GM19023 (cell line): ENCODE measurements at regions not wholly inside any gene's neighbourhood (a gene's known extent, or its start where the extent isn't known, plus 50 kb on each side); places are given as distances from the start of the nearest gene placed in this dataset.

Experiments used
- ATAC-seq: cut with Tn5 transposase; IDR thresholded peaks from one replicate; pipeline ENCODE4 v1.9.1; 2021; ENCODE audit warnings: mild to moderate bottlenecking, moderate library complexity; ENCODE audit not compliant: unreplicated experiment

DNA sequence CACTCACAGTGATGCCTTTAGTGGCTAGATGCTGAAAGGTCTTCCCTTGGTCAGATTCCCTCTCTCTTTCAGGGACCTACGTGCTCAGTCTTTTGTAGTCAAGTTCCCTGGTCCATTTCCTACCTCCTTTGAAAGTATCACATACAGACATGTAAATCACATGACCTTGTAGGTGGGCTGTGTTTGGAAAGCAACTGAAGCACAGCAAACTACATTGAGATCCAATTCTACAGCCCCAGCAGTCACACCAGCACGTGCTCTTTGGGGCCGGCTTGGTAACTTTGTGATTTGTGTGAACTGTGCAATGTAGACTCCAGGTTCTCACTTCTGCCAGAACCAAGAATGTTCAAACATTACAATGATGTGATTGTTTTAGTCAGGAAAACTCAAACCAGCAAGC, 89.7 kb upstream of the PLPP4 start:
- ATAC-seq, result no peak

GRCh38 chr10:120368338-120368737, 88.7 kb upstream of the PLPP4 start:
- ATAC-seq, result no peak

GRCh38 chr10:120368927-120369326, 88.1 kb upstream of the PLPP4 start:
- no peak for ATAC-seq

GRCh38 chr10:120369856-120370276, 87.2 kb upstream of the PLPP4 start:
- ATAC-seq, result no peak

DNA sequence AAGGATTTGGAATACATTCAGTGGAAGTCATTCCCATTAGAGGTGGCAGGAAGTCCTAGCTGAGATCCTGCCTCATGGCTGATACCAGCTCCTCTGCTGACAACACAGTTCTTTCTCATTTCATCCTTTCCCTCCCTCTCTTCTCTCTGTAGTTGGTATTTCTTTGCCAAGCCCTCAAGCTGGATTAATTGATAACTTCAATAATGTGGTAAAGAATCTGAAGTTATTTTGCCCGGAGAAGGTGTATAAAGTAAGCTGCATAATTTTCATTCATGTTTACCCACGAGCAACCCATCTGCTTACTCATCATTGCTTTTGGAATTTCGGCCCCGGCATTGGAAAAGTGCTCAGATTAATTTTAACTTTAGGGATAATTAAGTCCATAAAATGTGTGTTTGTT, 85.2 kb upstream of the PLPP4 start:
- no peak for ATAC-seq

GRCh38 chr10:120372917-120373316, 84.1 kb upstream of the PLPP4 start:
- no peak for ATAC-seq

DNA sequence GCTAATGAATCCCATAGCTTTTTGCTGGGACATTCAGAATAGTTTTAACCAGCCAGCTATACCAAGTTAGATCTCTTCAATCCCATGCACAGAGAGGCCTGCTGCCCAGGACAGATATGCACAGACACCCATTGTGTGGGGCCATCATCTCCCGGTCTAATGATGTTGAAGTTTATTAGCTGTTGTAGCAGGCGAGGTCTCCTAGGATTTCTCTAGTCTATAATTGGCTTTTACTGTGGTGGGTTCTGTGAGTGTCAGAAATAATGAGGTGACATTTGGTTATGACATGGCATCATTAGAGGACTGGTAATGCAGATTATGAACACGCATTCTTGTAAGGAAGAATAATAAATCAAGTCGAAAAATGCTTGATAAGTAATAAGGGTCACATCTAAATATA, 81.4 kb upstream of the PLPP4 start:
- no peak for ATAC-seq

GRCh38 chr10:120381931-120382330, 75.1 kb upstream of the PLPP4 start:
- ATAC-seq, result no peak

DNA sequence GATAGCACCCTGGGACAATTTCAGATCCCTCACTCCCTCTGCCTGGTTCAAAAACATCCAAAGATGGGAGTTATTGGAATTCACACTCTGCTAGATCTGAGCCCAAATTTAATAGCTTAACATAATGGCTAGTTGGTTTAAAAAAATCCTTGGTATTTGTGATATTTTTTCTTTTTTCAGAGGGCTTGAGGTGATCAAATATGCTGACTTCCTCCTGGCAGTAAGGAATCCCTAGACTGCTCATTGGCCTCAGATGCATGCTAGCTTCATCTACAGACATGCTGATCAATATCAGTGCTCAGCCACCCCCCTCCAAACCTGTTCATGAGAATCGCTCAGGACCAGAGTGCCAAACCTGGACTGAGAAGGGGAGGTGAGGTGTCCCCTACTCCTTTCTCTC, 74.7 kb upstream of the PLPP4 start:
- no peak for ATAC-seq

- no peak for ATAC-seq
Observed at GRCh38 chr10:120385992-120386391, 71.0 kb upstream of the PLPP4 start.

- no peak for ATAC-seq
Observed at GRCh38 chr10:120386896-120387295, 70.1 kb upstream of the PLPP4 start.

DNA sequence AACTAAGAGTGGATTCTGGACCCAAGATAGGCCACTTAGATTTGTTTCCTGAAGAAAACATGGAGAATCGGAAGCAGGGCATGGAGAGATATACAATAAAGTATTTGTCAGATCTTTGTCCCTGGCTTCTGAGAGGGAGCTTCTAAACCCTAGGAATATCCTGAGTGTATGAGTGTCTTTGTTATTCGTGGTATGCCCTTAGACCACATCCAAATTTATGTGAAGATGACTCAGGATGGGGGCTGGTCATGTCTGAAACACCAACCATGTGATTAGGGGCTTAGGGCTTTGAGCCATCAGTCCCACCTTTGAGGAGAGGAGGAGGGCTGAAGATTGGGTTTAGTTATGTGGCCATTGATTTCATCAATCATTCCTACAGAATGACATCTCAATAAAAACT, 69.7 kb upstream of the PLPP4 start:
- ATAC-seq, result no peak

- no peak for ATAC-seq
Observed at GRCh38 chr10:120392245-120392644, 64.8 kb upstream of the PLPP4 start.

- no peak for ATAC-seq
Observed at GRCh38 chr10:120392671-120393079, 64.4 kb upstream of the PLPP4 start.

GRCh38 chr10:120394446-120394845, 62.6 kb upstream of the PLPP4 start:
- no peak for ATAC-seq

DNA sequence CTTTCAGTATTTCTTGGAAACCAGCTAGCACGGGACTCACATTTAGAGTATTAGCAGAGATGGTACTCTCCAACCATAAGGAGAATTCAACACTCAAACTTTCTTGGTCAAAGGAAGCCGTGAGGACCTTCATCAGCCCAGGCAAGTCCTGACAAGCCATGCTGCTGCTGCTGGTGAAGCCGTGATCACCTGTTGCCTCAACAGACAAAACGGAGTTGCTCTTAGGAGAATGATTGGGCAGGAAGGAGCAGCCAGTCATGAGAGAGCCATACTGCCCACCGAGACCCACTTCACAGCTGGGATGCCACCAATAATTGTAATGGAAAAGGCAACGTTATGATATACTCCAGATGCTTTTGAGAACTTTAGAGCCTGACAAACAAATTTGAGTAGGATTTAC, 60.8 kb upstream of the PLPP4 start:
- no peak for ATAC-seq

DNA sequence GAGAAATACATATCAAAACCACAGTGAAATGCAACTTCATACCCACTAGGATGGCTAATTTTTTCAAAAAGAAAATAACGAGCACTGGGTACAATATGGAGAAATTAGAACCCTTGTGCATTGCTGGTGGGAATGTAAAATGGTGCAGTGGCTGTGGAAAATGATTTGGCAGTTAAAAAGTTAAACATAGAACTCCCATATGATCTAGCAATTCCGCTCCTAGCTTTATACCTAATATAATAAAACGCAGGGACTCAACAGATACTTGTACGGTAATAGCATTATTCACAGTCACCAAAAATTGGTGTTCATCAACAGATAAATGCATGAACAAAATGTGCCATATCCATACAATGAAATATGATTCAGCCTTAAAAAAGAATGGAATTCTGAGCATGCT, 58.8 kb upstream of the PLPP4 start:
- no peak for ATAC-seq

- no peak for ATAC-seq
Observed at GRCh38 chr10:120400601-120401000, 56.4 kb upstream of the PLPP4 start.

DNA sequence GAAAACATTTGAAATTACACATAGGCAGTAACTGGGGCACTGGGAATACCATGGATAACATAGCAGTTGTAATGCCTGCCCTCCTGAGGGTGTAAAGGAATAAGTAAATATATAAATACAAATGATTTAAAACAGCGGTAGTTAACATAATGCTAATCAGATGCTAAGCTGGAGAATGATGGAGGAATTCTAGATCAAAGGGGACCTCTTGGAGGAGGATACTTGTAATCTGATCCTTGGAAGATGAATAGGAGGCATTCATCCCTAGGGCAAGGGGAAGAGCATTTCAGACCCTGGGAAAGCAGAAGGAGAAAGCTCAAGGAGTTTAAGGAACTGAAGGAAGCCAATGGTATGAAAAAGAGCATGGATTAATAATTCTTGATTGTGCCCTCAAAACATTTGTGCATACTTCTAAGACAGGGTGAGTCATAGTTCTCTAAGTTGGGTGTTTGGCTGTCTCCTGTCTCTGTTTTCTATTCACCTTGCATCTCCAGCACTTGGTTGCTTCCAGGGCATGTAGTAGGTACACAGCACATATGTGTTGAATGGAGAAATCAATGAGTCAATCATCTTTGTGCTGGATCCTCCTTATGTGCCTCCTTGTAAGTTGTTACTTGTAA, 54.8 kb upstream of the PLPP4 start:
- no peak for ATAC-seq

DNA sequence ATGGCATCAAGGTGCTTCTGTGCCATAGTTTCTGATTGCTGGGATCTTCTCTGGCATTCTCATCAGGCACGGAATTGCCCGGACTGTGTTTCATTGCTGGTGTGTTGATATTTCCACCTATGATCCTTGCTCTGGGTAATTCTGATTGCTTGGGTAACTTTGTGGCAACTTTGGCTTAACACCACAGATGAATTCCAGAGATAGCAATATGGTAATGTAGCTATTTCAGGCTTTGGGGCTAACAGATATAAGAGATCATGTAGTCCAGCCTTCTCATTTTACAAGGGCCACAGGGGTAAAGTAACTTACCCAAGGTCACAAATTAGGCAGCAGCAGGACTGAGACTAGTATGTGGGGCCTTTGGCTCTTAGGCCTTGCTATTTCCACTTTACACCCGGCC, 53.9 kb upstream of the PLPP4 start:
- ATAC-seq, result no peak

- ATAC-seq, result no peak
Observed at GRCh38 chr10:120406376-120406775, 50.7 kb upstream of the PLPP4 start.
